OCI-LY7 (cell line): ENCODE measurements at regions not wholly inside any gene's neighbourhood (a gene's known extent, or its start where the extent isn't known, plus 50 kb on each side); places are given as distances from the start of the nearest gene placed in this dataset.

Source experiments
- EZH2phosphoT487 ChIP-seq: fragments of 200-600 bp; sonication (generic); IDR thresholded peaks from 2 replicates; pipeline ENCODE4 v1.6.1; 2018; ENCODE audit warnings: low read depth, borderline replicate concordance, mild to moderate bottlenecking, mixed run types, antibody characterized with exemption, low read length, moderate library complexity, mixed read lengths
- TF ChIP-seq, protein P1 (sequence below): fragments of 200-600 bp; sonication (generic); conservative IDR thresholded peaks from 2 replicates; pipeline ENCODE4 v1.5.1; 2014; ENCODE audit warnings: mild to moderate bottlenecking, antibody characterized with exemption, low read length, moderate library complexity, mixed read lengths

- TF ChIP-seq, protein P1, sequence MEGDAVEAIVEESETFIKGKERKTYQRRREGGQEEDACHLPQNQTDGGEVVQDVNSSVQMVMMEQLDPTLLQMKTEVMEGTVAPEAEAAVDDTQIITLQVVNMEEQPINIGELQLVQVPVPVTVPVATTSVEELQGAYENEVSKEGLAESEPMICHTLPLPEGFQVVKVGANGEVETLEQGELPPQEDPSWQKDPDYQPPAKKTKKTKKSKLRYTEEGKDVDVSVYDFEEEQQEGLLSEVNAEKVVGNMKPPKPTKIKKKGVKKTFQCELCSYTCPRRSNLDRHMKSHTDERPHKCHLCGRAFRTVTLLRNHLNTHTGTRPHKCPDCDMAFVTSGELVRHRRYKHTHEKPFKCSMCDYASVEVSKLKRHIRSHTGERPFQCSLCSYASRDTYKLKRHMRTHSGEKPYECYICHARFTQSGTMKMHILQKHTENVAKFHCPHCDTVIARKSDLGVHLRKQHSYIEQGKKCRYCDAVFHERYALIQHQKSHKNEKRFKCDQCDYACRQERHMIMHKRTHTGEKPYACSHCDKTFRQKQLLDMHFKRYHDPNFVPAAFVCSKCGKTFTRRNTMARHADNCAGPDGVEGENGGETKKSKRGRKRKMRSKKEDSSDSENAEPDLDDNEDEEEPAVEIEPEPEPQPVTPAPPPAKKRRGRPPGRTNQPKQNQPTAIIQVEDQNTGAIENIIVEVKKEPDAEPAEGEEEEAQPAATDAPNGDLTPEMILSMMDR: no peak
- no peak for TF ChIP-seq EZH2phosphoT487
These were observed 209.2 kb downstream of the MATN1 start for GRCh38 chr1:30514137-30514654.
